ENCODE measurements at regions not wholly inside any gene's neighbourhood (a gene's known extent, or its start where the extent isn't known, plus 50 kb on each side); places are given as distances from the start of the nearest gene placed in this dataset.

DNA sequence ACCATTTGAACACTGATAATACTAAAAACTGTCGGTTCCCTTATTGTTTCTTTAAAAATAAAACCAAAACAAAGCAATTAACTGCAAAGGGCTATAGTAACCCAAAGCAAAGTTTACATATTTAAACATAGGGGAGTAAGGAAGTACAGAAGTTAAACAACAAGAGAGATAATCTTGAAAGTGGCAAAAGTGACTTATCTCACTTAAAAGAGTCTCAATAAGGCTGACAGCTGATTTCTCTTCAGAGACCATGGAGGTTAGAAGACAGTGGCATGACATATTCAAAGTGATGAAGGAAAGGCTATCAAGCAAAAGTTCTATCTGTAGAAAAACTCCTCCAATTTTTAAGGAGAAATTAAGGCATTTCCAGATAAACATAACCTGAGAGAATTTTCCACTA, 233.5 kb upstream of the HDAC9 start:
- Histone ChIP-seq H4K20me1 (ENCODE audit: control insufficient read depth, insufficient read depth) (no peaks in the 10 kb centered on the region), H3K9ac (ENCODE audit: control insufficient read depth, insufficient read depth, low read length) (no peak overlapping the region), H3K9me3 (replicated peaks; ENCODE audit: control insufficient read depth, insufficient read depth, low read length) (no peaks in the 10 kb centered on the region), H3K4me2 (ENCODE audit: control insufficient read depth, insufficient read depth) (no peak overlapping the region), H3K4me3 (no peak overlapping the region), H3K36me3 (ENCODE audit: control insufficient read depth in 2 of 2, insufficient read depth in 2 of 2, low read length in 1 of 2) (no peaks in the 10 kb centered on the region), H3K4me1 (ENCODE audit: control insufficient read depth, insufficient read depth, low read length) (no peaks in the 10 kb centered on the region), H3K79me2 (ENCODE audit: control insufficient read depth, insufficient read depth, low read length) (no peaks in the 10 kb centered on the region), H3K27me3 (replicated peaks in 1 of 2; ENCODE audit: control insufficient read depth in 2 of 2, insufficient read depth in 2 of 2, low read length in 1 of 2) (no peaks in the 10 kb centered on the region), H2AFZ (ENCODE audit: control insufficient read depth, low read depth, low read length) (no peak overlapping the region), H3K27ac (ENCODE audit: control insufficient read depth, insufficient read depth) (no peak overlapping the region)
- no TSS peak for BruUV-seq (replicated peaks)
- TF ChIP-seq MYB (IDR thresholded peaks at IDR 0.05; ENCODE audit: borderline replicate concordance, low read depth, low read length), result no peak
- TF ChIP-seq, protein P1, sequence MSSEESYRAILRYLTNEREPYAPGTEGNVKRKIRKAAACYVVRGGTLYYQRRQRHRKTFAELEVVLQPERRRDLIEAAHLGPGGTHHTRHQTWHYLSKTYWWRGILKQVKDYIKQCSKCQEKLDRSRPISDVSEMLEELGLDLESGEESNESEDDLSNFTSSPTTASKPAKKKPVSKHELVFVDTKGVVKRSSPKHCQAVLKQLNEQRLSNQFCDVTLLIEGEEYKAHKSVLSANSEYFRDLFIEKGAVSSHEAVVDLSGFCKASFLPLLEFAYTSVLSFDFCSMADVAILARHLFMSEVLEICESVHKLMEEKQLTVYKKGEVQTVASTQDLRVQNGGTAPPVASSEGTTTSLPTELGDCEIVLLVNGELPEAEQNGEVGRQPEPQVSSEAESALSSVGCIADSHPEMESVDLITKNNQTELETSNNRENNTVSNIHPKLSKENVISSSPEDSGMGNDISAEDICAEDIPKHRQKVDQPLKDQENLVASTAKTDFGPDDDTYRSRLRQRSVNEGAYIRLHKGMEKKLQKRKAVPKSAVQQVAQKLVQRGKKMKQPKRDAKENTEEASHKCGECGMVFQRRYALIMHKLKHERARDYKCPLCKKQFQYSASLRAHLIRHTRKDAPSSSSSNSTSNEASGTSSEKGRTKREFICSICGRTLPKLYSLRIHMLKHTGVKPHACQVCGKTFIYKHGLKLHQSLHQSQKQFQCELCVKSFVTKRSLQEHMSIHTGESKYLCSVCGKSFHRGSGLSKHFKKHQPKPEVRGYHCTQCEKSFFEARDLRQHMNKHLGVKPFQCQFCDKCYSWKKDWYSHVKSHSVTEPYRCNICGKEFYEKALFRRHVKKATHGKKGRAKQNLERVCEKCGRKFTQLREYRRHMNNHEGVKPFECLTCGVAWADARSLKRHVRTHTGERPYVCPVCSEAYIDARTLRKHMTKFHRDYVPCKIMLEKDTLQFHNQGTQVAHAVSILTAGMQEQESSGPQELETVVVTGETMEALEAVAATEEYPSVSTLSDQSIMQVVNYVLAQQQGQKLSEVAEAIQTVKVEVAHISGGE (CRISPR knock-in tag; IDR thresholded peaks at IDR 0.05), result no peak
- TF ChIP-seq, protein P2, sequence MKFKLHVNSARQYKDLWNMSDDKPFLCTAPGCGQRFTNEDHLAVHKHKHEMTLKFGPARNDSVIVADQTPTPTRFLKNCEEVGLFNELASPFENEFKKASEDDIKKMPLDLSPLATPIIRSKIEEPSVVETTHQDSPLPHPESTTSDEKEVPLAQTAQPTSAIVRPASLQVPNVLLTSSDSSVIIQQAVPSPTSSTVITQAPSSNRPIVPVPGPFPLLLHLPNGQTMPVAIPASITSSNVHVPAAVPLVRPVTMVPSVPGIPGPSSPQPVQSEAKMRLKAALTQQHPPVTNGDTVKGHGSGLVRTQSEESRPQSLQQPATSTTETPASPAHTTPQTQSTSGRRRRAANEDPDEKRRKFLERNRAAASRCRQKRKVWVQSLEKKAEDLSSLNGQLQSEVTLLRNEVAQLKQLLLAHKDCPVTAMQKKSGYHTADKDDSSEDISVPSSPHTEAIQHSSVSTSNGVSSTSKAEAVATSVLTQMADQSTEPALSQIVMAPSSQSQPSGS (IDR thresholded peaks at IDR 0.05; ENCODE audit: low read length), result no peak
- no peak for TF ChIP-seq TCF3 (IDR thresholded peaks at IDR 0.05; ENCODE audit: borderline replicate concordance, insufficient read depth, low read depth, low read length)
- TF ChIP-seq LARP7 (IDR thresholded peaks at IDR 0.05), result no peak
- TF ChIP-seq, protein P3, sequence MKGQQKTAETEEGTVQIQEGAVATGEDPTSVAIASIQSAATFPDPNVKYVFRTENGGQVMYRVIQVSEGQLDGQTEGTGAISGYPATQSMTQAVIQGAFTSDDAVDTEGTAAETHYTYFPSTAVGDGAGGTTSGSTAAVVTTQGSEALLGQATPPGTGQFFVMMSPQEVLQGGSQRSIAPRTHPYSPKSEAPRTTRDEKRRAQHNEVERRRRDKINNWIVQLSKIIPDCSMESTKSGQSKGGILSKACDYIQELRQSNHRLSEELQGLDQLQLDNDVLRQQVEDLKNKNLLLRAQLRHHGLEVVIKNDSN (IDR thresholded peaks at IDR 0.05; ENCODE audit: borderline replicate concordance, extremely low read length, insufficient read depth, low read depth, low read length), result no peak
- TF ChIP-seq, protein P4, sequence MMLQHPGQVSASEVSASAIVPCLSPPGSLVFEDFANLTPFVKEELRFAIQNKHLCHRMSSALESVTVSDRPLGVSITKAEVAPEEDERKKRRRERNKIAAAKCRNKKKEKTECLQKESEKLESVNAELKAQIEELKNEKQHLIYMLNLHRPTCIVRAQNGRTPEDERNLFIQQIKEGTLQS (IDR thresholded peaks at IDR 0.05; ENCODE audit: borderline replicate concordance, extremely low read depth, low read depth, low read length), result no peak
- no peak for TF ChIP-seq RB1 (IDR thresholded peaks at IDR 0.05; ENCODE audit: borderline replicate concordance)
- TF ChIP-seq, protein P5, sequence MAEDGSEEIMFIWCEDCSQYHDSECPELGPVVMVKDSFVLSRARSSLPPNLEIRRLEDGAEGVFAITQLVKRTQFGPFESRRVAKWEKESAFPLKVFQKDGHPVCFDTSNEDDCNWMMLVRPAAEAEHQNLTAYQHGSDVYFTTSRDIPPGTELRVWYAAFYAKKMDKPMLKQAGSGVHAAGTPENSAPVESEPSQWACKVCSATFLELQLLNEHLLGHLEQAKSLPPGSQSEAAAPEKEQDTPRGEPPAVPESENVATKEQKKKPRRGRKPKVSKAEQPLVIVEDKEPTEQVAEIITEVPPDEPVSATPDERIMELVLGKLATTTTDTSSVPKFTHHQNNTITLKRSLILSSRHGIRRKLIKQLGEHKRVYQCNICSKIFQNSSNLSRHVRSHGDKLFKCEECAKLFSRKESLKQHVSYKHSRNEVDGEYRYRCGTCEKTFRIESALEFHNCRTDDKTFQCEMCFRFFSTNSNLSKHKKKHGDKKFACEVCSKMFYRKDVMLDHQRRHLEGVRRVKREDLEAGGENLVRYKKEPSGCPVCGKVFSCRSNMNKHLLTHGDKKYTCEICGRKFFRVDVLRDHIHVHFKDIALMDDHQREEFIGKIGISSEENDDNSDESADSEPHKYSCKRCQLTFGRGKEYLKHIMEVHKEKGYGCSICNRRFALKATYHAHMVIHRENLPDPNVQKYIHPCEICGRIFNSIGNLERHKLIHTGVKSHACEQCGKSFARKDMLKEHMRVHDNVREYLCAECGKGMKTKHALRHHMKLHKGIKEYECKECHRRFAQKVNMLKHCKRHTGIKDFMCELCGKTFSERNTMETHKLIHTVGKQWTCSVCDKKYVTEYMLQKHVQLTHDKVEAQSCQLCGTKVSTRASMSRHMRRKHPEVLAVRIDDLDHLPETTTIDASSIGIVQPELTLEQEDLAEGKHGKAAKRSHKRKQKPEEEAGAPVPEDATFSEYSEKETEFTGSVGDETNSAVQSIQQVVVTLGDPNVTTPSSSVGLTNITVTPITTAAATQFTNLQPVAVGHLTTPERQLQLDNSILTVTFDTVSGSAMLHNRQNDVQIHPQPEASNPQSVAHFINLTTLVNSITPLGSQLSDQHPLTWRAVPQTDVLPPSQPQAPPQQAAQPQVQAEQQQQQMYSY (CRISPR knock-in tag; IDR thresholded peaks at IDR 0.05), result no peak
- 5% methylated on average over 1 of the region's 1 CpG for WGBS (ENCODE audit: insufficient coverage, insufficient replicate concordance, low lambda C conversion rate, missing lambda C conversion rate)
- ATAC-seq (no peak), FAIRE-seq (no peak), DNase-seq (ENCODE audit: low read depth, low spot score) (no peak)
- intact Hi-C loops (cut with micrococcal nuclease; ENCODE audit: unreplicated experiment) (no loop called here), in situ Hi-C loops (cut with MboI) (no loop called here)
- ChIA-PET POLR2A (no interaction called here), SMC1A (ENCODE audit: uncharacterized antibody, unreplicated experiment) (no interaction called here), RAD21 (ENCODE audit: unreplicated experiment) (no interaction called here), CTCF (no interaction called here)
